Suppressor macrophage (primary cell): ENCODE measurements at regions not wholly inside any gene's neighbourhood (a gene's known extent, or its start where the extent isn't known, plus 50 kb on each side); places are given as distances from the start of the nearest gene placed in this dataset.
"Not testable (repeated sequence)": the region's sequence is repeated elsewhere in the genome, so short reads cannot be mapped to it uniquely, and the experiment has no call there.

Experiments used
- DNase-seq, 4 experiments: peaks; one replicate each; pipeline ENCODE4 v3.0.0-alpha.2; 2020 to 2022

DNA sequence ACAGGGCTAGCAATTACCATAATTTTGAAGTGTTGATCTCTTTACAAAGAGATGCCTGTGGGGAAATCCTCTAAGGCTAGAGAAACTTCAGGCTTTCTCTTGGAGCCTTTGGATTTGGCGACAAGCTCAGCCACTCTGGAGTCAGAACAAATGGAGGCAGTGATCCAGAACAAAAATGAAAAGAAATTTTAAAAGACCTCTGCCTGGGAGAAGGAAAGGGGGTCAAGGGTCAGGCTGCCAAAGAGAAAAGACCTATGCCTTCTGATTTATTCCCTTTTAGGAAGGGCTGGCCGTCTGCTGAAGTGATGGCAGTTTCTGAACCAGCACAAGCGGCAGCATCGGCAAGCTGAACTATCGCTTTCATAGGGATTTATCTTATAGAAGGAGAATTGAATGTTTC is 140.8 kb upstream of the SFRP2 start:
- DNase-seq: no peak

DNA sequence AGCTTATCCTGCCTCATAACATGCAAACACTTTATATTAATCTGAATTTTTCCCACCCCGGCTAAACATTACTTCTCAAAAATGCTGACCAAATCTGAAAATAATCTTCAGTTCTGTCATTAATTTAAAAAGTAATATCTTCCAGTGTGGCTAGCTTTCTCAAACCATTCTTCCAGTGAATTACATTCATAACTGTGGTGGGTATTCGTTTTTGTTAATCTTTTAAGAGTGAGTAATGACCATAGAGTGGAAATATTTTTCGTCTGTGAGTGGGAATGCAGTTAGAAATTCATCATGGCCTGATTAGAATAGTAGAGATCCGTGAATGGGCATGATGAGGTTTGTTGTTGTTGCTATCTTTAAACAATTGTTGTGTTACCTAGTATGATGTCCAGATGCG is 138.6 kb upstream of the SFRP2 start:
- no peak for DNase-seq

DNA sequence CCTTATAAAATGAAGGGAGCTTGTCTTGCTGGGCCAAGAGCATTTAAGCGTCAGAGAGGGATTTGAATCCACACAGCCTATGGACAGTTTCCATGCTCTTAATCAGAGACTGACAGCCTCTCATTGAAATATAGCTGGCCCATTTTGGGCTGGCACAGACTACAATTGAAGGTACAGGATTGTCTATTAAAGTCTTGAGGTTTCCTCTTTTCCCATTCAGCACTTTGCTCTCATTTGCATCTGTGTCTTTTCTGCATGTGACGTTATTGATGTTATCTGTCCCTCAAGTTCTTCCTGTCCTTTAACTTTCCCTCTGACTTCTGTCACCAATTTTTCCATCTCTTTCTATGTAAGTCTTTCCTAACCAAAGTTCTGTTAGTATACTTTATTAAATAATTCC is 133.3 kb upstream of the SFRP2 start:
- DNase-seq: no peak

DNA sequence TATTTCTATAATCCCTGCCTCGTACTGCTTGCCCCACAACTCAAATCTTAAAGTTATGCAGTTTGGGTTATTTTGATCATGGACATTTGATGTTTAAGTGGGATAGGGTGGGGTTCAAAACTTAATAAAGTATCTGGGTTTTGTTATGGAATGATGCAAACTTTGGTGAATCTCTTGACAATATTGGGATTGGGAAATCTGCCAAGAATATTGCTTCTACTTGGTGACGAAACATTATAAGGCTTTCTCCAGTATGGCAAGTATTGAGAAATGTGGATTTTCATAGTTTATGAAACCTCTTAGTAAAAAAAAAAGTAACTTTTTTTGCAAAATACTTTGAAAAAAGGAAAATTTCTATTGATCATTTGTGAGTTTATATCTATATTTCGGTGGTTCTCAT is 130.8 kb upstream of the SFRP2 start:
- no peak for DNase-seq

DNA sequence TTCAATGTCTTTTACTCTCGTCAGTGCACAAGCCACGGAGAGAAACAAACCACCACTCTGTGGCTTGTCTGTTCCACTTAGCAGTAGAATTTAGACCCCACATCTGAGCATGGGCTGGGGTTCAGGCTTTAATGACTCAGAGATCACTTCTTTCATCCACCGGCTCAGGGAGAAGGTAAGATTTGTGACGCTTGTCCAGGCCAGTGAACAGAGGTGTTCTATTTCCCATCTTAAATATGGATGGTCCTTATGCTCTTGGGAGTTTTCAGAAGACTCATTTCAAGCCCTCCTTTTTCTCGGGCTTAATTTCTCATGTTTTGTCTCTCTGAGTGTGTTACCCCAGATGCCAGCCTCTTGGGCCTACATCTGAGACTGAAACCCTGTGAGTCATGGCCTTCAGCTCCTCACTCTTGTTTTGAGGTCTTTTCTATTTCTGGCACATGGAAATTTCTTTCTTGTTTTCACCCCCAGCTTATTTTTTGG is 127.4 kb upstream of the SFRP2 start:
- DNase-seq: no peak

DNA sequence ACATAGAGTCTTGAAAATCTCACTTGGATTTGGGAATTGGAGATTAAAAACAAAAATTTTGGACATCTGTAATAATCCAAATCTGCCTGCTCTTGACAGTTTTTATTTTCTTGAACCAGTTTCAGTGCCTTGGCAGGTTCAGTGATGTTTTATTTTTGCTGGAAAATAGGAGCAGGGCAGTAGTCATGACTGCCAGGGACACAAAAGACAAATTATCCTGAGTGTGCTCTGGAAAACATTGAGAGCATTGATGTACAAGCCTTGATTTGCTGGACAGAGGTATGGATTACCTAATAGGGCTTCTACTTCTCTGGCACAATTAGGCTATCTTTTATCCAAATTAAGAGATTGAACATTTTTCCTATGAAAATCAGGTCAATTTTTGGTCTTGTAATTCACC is 123.4 kb upstream of the SFRP2 start:
- no peak for DNase-seq

DNA sequence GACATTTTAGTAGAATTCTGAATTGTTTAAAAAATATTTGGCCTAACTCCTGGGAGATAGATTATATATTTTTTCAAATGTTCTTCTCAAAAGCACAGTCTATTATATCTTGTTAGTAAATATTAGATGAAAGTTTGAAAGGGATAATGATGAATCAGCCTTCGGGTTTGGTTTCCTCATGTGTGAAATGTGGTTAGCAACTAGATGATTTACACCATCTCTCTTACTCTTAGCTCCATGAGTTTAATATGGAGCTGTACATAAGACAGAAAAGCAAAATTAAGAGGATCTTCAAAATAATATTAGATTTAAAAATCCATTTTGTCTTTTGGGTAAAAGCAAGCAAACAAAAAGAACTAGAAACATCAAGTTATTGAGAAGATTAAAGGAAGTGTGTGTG is 120.8 kb upstream of the SFRP2 start:
- no peak for DNase-seq

DNA sequence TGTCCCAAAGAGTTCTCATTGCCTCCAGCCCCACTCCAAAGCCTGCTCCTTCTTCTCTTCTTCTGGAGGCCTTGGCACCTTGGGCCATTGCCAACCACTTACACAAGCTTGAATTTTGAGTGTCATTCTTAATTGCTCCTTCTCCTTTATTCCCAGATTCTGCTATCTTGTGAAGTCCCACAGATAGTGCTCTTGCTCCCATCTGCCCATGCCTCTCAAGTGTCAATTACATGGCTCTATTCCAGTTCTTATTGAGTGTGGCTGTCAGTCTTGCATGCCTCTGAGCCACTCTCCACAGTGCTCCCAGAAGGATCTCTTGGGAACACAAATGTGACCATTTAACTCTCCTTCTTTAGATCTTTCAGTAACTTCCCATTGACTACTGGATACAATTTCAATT is 117.3 kb upstream of the SFRP2 start:
- no peak for DNase-seq

DNA sequence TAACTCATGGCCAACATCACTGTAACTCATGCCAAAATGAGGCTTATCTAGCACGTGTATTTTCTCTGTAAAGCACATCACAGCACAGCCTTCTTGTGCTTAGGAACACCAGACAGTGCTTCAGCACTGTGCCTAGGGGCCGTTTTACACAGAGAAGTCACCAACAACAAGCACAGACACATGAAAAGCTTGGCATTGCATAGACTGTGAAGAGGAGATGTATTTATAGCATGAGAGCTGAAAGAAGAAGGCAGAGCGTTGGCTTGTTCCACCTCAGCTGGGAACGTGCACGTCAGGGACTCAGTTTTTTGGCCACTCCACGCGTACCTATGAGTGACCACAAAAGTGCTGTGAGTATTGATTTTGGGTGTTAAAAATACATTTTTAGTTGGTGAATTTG is 116.3 kb upstream of the SFRP2 start:
- no peak for DNase-seq

DNA sequence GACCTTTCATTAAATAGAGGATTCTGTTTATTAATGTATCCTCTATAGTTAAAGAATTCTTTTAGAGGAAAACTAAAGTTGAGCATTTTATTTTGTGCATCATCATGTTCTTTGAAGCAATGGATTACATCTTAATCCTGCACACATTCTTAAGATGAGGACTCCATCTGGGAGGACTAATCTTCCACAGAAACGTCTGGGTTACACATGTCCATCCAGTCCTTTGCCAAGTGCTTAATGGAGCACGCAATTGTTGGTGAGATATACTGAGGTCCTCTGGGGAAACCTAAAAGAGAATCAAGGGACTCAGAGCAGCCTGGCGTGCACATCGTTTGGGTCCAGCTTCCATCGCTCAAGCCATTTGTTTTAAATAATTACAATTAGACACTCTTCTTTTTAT is 115.1 kb upstream of the SFRP2 start:
- DNase-seq: no peak

DNA sequence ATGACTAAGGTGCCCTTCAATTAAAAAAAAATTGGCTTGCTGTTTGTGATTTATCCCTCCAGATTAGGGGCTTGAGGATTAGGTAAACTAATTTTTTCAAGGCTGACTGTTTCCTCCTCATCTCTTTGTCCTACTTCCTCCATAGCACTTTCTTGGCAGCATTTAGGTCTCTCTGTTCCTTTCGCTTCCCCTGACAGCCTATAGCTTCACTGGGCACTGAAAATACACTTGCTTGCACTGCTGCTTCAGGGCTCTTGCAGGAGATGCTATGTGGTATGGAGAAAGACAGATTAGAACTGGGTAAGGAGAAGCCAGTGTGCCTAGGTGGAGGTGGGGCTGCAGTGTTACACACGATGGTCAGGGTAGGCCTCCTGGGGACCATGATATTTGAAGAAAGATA is 112.3 kb upstream of the SFRP2 start:
- no peak for DNase-seq

DNA sequence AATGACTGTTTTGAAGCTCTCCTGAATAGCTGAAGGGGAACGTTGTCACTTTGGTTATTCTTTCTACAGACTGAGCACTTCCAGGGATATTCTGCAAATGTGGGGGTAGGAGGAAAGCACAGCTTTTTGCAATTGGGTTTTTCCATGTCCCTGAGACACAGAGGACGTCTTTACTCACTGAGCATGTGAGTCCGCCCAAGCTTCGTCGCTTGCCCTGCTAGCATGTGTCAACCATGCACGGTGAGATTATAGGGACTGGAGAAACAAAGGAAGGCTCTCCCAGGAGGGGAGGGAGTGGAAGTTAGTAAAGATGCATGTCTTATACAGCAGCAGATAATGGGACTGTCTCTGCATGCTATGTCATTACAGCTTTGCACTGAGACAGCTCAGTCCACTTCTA is 111.5 kb upstream of the SFRP2 start:
- no peak for DNase-seq

DNA sequence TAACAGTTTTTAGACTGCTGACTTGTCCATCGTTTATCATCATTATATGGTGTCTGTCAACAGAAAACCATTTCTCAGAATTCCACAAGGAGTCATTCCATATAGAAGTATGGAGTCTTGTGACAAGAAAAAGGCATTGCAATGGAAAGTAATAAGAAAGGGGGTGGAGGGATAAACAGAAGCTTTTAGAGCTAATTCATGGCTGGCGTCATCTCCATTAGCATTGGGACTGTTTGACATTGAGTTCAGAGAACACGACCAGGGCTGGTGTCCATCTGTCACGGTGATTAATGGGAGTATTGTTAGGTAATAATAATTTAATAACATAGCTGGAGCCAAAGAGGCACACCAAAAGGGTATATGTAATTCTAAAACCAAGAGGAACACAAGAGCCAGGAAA is 101.9 kb upstream of the SFRP2 start:
- no peak for DNase-seq

DNA sequence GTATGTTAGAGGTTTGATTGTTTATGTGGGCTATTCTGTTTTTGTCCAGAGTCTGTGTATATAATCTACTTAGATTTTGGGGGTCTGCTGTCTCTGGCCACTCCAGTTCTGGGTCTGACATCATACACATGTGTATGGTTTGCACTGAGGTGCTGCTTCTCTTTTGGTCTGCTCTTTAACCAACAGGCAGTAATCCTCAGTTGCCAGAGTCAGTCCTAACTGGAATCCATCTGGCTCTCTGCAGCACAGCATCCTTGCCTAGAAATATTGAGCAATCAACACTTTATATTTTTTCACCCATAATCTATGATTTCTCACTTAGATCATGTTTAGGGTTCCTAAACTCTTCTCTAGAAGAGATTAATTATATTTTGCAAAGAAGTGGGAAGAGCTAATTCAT is 98.3 kb upstream of the SFRP2 start:
- DNase-seq: no peak

DNA sequence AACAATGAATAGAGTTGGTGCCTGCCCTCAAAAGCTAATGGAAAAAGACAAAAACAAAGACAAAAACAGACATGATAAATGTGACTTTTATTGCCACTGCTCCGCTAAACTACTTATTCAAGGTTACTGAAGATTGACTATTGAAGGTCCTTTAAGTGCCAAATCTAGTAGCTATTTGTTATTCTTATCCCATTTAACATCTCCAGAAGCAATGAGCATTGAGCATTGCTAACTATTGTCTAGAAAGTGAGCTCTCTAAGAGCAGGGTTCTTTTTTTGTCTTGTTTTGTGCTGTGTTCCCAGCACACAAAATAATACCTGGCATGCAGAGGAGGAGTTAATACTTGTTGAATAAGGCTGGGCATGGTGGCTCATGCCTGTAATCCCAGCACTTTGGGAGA is 95.4 kb upstream of the SFRP2 start:
- no peak for DNase-seq

DNA sequence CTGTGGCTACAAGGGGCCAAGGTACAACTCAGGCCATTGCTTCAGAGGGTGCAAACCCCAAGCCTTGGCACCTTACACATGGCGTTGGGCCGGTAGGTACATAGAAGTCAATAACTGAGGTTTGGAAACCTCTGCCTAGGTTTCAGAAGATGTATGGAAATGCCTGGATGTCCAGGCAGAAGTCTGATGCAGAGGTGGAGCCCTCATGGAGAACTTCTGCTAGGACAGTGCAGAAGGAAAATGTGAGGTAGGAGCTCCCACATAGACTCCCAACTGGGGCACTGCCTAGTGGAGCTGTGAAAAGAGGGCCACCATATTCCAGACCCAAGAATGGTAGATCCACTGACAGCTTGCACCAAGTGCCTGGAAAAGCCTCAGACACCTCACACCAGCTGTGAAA is 92.1 kb upstream of the SFRP2 start:
- DNase-seq: no peak

DNA sequence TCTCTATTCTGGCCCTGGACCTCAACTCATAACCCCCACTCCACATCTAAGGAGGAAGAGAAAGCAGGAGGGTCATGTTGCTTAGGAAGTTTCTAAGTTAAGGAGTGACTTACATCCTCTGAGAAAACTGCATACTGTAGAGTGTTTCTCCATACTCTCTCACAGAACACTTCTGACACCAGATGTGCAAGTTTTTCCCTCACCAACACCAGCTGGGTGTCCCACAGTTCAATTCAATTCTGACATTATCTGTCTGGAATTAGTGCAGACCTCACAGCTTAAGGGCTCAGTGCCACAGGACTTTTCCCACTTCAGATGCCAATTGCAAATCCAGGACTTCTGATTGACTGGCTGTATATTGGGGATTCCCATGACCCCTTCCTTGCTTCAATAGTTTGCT is 89.0 kb upstream of the SFRP2 start:
- DNase-seq: peak in 1 of 4 experiments; percentile 4

DNA sequence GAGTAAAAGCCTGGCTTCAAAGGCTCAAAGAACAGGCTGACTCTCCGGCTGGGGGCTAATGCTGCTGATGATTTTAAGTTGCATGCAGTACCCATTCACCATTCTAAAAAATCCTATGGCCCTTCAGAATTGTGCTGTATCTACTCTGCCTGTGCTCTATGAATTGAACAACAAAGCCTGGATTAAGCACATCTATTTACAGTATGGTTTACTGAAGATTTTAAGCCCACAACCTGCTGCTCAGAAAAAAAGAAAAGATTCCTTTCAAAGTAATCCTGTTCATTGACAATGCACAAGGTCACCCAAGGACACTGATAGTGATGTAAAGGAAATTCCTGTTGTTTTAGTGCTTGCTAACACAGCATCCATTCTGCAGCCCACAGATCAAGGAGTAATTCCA is 84.9 kb upstream of the SFRP2 start:
- DNase-seq: no peak

DNA sequence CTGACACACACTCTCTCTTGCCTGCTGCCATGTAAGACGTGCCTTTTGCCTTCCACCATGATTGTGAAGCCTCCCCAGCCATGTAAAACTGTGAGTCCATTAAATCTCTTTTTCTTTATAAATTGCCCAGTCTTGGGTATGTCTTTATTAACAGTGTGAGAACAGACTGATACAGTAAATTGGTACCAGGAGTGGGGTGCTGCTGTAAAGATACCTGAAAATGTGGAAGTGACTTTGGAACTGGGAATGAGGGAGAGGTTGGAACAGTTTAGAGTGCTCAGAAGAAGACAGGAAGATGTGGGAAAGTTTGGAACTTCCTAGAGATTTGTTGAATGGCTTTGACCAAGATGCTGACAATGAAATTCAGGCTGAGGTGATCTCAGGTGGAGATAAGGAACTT is 77.9 kb upstream of the SFRP2 start:
- not testable (repeated sequence) for DNase-seq

DNA sequence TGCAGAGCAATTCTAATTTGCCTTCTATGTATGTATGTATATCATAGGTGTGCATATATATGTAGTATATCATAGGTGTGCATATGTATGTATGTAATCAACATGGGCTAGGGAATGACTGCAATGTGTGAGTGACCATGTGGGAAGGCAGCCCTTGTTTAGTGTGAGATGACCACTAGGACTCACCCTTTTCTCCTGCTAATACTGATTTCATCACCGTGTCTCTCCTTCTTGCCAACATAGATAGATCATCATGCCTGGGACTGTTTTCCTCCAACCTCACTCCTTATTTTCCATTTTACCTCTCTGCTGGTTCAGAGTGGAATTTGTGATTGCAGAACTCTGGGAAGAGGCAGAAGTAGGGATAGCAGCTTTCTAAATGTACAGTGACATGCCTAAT is 63.6 kb upstream of the SFRP2 start:
- DNase-seq: no peak

DNA sequence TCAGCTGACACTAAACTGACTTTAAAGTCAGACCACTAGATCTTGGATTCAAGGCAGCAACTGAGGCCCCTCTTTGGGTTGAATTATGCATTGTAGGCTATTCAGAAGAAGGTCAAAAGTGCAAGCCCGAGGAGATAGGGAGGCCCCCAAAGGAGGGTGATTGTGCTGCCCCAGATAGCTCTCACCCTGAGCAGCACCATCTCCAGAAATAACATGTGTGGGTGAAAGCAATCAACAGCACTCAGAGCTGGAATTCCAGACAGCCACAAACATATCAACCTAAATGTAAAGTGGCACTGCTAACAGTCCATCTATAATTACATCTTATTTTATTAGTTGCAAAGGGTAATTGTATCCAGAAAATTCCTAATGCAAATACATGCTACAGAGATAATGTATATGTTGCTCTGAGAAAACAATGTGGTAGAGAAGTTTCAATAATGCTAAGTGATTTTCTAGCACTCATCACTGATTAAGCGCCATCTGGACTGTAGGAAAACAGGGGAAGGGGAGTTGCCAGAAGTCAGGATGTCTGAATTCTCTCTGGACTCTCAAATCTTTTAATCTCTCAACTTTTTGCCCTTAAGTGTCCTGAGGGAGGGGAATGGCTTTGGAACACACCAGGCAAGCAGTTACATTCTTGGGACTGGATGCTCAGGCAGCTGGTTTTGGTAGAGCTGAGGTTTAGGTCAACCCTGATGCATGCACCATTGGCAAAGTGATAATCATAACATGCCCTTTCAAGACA is 61.8 kb upstream of the SFRP2 start:
- DNase-seq: no peak

DNA sequence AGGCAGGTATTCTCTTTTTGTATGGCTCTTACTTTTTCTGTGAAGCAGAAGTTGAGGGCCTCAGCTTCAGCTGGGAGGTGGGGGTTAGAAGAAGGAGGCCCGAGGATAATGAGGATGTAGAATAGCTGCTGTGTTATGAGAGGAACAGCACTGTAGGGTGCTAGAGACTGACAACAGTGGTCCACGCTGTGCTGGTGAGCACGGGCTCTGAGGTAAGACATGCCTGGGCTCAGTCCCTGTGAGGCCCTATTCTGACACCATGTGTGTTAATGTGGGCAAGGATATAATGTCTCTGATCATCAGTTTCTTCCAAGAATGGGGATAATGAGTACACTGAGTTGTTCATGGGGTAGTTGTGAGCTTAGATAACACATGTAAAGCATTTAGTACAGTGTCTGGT is 55.3 kb upstream of the SFRP2 start:
- no peak for DNase-seq
